ENCODE measurements at regions not wholly inside any gene's neighbourhood (a gene's known extent, or its start where the extent isn't known, plus 50 kb on each side); places are given as distances from the start of the nearest gene placed in this dataset.

DNA sequence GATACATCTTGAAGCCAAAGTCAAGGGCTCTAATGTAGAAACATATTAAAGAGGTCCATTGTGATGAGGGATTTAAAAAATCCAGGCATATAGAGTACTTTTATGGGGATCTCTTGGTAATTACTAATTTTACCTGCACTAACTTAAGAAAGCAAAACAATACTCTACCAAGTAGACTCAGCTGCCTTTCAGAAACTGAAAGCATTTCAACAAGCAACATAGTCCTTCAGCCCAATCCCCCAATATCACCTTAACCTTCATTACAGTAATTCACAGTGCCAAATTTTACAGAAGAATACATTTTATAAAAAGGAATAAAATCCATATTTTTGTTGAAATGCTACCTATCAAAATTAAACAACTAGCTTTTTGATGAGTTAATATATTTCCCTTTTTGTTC is 422.9 kb downstream of the DTHD1 start:
- no peaks in the 10 kb centered on the region for H3K4me1 ChIP-seq (ENCODE audit: control insufficient read depth, low read length)
- H3K9me3 ChIP-seq (ENCODE audit: control insufficient read depth, insufficient read depth, low read length), result no peaks in the 10 kb centered on the region
- H3K36me3 ChIP-seq (ENCODE audit: control insufficient read depth, low read length), result no peaks in the 10 kb centered on the region
- no peaks in the 10 kb centered on the region for H3K9me2 ChIP-seq (replicated peaks; ENCODE audit: control insufficient read depth, low read length)
- TF ChIP-seq, protein P1, sequence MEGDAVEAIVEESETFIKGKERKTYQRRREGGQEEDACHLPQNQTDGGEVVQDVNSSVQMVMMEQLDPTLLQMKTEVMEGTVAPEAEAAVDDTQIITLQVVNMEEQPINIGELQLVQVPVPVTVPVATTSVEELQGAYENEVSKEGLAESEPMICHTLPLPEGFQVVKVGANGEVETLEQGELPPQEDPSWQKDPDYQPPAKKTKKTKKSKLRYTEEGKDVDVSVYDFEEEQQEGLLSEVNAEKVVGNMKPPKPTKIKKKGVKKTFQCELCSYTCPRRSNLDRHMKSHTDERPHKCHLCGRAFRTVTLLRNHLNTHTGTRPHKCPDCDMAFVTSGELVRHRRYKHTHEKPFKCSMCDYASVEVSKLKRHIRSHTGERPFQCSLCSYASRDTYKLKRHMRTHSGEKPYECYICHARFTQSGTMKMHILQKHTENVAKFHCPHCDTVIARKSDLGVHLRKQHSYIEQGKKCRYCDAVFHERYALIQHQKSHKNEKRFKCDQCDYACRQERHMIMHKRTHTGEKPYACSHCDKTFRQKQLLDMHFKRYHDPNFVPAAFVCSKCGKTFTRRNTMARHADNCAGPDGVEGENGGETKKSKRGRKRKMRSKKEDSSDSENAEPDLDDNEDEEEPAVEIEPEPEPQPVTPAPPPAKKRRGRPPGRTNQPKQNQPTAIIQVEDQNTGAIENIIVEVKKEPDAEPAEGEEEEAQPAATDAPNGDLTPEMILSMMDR (IDR thresholded peaks at IDR 0.05; ENCODE audit: low read depth, low read length, poor library complexity, severe bottlenecking), result no peak
- no peak for TF ChIP-seq EZH2phosphoT487 (IDR thresholded peaks at IDR 0.05; ENCODE audit: borderline replicate concordance, low read length)
- no peak overlapping the region for H3K4me3 ChIP-seq (ENCODE audit: low read length)
- H3K27ac ChIP-seq (ENCODE audit: low read depth, low read length), result no peak overlapping the region
- no peaks in the 10 kb centered on the region for H4K20me1 ChIP-seq (ENCODE audit: control insufficient read depth, insufficient read depth, low read depth, low read length)
- no peaks in the 10 kb centered on the region for H3K79me2 ChIP-seq (ENCODE audit: control insufficient read depth, low read length)
- H3F3A ChIP-seq (ENCODE audit: control insufficient read depth, insufficient read depth), result no peaks in the 10 kb centered on the region
- H3K4me2 ChIP-seq (ENCODE audit: low read length), result no peak overlapping the region
- no peaks in the 10 kb centered on the region for H3K27me3 ChIP-seq (ENCODE audit: control insufficient read depth, low read length)

DNA sequence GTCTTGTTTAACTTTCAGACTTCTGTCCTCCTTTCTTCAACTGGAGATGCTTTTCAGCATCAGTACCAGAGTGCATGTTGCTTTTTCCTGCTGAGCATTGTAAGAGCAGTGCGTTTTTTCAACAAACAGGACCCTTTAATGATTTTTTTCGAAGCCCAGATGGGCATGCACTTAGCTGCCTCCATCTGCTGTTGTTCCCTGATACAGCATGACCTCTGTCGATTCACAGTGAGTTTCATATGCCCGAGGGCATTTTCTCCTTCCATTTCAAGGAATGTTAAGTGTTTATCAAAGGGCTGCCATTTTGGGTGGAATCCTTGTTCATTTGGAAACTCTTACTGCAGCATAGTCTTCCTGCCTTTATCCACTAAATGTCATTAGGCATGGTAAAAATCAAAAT is 428.6 kb downstream of the DTHD1 start:
- H3K27ac ChIP-seq (ENCODE audit: low read depth, low read length), result no peak overlapping the region
- H4K20me1 ChIP-seq (ENCODE audit: control insufficient read depth, insufficient read depth, low read depth, low read length), result no peaks in the 10 kb centered on the region
- H3F3A ChIP-seq (ENCODE audit: control insufficient read depth, insufficient read depth), result no peaks in the 10 kb centered on the region
- H3K4me2 ChIP-seq (ENCODE audit: low read length), result no peak overlapping the region
- TF ChIP-seq, protein P1 (IDR thresholded peaks at IDR 0.05; ENCODE audit: low read depth, low read length, poor library complexity, severe bottlenecking), result no peak
- TF ChIP-seq EZH2phosphoT487 (IDR thresholded peaks at IDR 0.05; ENCODE audit: borderline replicate concordance, low read length), result no peak
- H3K27me3 ChIP-seq (ENCODE audit: control insufficient read depth, low read length), result no peaks in the 10 kb centered on the region
- H3K79me2 ChIP-seq (ENCODE audit: control insufficient read depth, low read length), result no peaks in the 10 kb centered on the region
- no peaks in the 10 kb centered on the region for H3K4me1 ChIP-seq (ENCODE audit: control insufficient read depth, low read length)
- H3K9me3 ChIP-seq (ENCODE audit: control insufficient read depth, insufficient read depth, low read length), result no peaks in the 10 kb centered on the region
- no peak overlapping the region for H3K4me3 ChIP-seq (ENCODE audit: low read length)
- no peaks in the 10 kb centered on the region for H3K36me3 ChIP-seq (ENCODE audit: control insufficient read depth, low read length)
- H3K9me2 ChIP-seq (replicated peaks; ENCODE audit: control insufficient read depth, low read length), result no peaks in the 10 kb centered on the region

DNA sequence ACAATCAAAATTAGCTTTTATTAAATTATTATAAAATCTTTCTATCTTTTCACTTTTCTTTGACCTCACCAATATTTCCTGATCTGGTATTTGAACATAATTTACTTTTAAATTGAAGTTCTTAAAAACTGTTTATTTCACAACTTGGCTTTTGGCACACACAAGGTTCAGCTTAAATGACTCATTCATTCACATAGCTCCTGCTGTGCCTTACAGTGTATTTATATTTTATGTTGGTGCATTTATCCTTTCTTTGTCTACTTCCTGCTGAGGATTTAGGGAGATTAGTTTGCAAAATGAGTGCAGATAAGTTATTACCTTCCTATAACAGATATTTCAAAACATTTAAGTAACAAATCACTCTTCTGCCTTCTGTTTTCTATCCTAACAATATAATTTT is 430.6 kb downstream of the DTHD1 start:
- Histone ChIP-seq H3K4me1 (ENCODE audit: control insufficient read depth, low read length) (no peaks in the 10 kb centered on the region), H3K9me3 (ENCODE audit: control insufficient read depth, insufficient read depth, low read length) (no peaks in the 10 kb centered on the region), H4K20me1 (ENCODE audit: control insufficient read depth, insufficient read depth, low read depth, low read length) (no peaks in the 10 kb centered on the region), H3K4me2 (ENCODE audit: low read length) (no peak overlapping the region), H3K27me3 (ENCODE audit: control insufficient read depth, low read length) (no peaks in the 10 kb centered on the region), H3K79me2 (ENCODE audit: control insufficient read depth, low read length) (no peaks in the 10 kb centered on the region), H3K27ac (ENCODE audit: low read depth, low read length) (no peak overlapping the region), H3K36me3 (ENCODE audit: control insufficient read depth, low read length) (no peaks in the 10 kb centered on the region), H3K4me3 (ENCODE audit: low read length) (no peak overlapping the region), H3K9me2 (replicated peaks; ENCODE audit: control insufficient read depth, low read length) (no peaks in the 10 kb centered on the region), H3F3A (ENCODE audit: control insufficient read depth, insufficient read depth) (no peaks in the 10 kb centered on the region)
- TF ChIP-seq, protein P1 (IDR thresholded peaks at IDR 0.05; ENCODE audit: low read depth, low read length, poor library complexity, severe bottlenecking), result no peak
- no peak for TF ChIP-seq EZH2phosphoT487 (IDR thresholded peaks at IDR 0.05; ENCODE audit: borderline replicate concordance, low read length)

DNA sequence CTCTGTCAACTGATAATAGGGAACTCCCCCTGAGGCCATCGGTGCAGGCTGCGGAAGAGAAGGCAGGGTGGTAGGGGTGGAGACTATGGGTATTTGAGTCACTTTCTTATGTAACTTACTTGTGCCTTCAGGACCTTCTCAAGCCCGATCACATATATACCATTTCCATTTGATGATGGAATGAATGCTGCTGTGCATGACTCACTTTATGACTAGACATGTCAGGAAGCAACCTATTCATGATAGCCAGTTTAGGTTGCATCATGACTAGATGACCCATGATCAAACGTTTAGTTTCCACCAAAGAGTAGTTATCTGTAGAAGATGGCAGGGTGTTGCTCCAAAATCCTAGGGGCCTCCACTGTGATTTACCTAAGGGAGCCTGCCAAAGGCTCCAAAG is 435.5 kb downstream of the DTHD1 start:
- Histone ChIP-seq H3K4me1 (ENCODE audit: control insufficient read depth, low read length) (no peaks in the 10 kb centered on the region), H3K9me2 (replicated peaks; ENCODE audit: control insufficient read depth, low read length) (no peaks in the 10 kb centered on the region), H4K20me1 (ENCODE audit: control insufficient read depth, insufficient read depth, low read depth, low read length) (no peaks in the 10 kb centered on the region), H3K36me3 (ENCODE audit: control insufficient read depth, low read length) (no peaks in the 10 kb centered on the region), H3K4me2 (ENCODE audit: low read length) (no peak overlapping the region), H3K27ac (ENCODE audit: low read depth, low read length) (no peak overlapping the region), H3K4me3 (ENCODE audit: low read length) (no peak overlapping the region), H3K79me2 (ENCODE audit: control insufficient read depth, low read length) (no peaks in the 10 kb centered on the region), H3F3A (ENCODE audit: control insufficient read depth, insufficient read depth) (no peaks in the 10 kb centered on the region), H3K9me3 (ENCODE audit: control insufficient read depth, insufficient read depth, low read length) (no peaks in the 10 kb centered on the region), H3K27me3 (ENCODE audit: control insufficient read depth, low read length) (no peaks in the 10 kb centered on the region)
- TF ChIP-seq, protein P1 (IDR thresholded peaks at IDR 0.05; ENCODE audit: low read depth, low read length, poor library complexity, severe bottlenecking), result no peak
- no peak for TF ChIP-seq EZH2phosphoT487 (IDR thresholded peaks at IDR 0.05; ENCODE audit: borderline replicate concordance, low read length)
